Erythroblast (primary cell): ENCODE measurements at regions not wholly inside any gene's neighbourhood (a gene's known extent, or its start where the extent isn't known, plus 50 kb on each side); places are given as distances from the start of the nearest gene placed in this dataset.

Experiments used
- GATA1 ChIP-seq: IDR thresholded peaks from 2 replicates; pipeline ENCODE4 v1.6.1; 2011; ENCODE audit warnings: low read depth, mild to moderate bottlenecking, control low read depth, low read length, moderate library complexity
- POLR2A ChIP-seq: IDR thresholded peaks from 2 replicates; pipeline ENCODE4 v1.6.1; 2011; ENCODE audit warnings: mild to moderate bottlenecking, low read length

GRCh38 chr1:239262538-239262937 is 123.8 kb upstream of the CHRM3 start:
- TF ChIP-seq POLR2A: no peak
- no peak for TF ChIP-seq GATA1
